ENCODE measurements at regions not wholly inside any gene's neighbourhood (a gene's known extent, or its start where the extent isn't known, plus 50 kb on each side); places are given as distances from the start of the nearest gene placed in this dataset.

GRCh38 chr13:37345391-37345790 is 239.9 kb upstream of the CSNK1A1L start:
- no peaks in the 10 kb centered on the region for H3K4me1 ChIP-seq (ENCODE audit: insufficient read depth)
- H3K9me3 ChIP-seq, result no peaks in the 10 kb centered on the region
- intact Hi-C loops (cut with DNase I), result no loop called here
- H3K27ac ChIP-seq, result no peak overlapping the region
- H3K27me3 ChIP-seq, result no peaks in the 10 kb centered on the region
- DNase-seq, result no peak
- TF ChIP-seq CTCF (IDR thresholded peaks at IDR 0.05), result no peak
- no peak for TF ChIP-seq POLR2A (IDR thresholded peaks at IDR 0.05)
- no peak for TF ChIP-seq EP300 (IDR thresholded peaks at IDR 0.05)
- 67 to 77% (median 67%) methylated on average over 5 of the region's 5 CpGs for WGBS, 3 donors
- H3K4me3 ChIP-seq, result no peak overlapping the region
- no peaks in the 10 kb centered on the region for H3K36me3 ChIP-seq

GRCh38 chr13:37344056-37344455 is 238.6 kb upstream of the CSNK1A1L start:
- 43 to 50% (median 46%) methylated on average over 3 of the region's 3 CpGs for WGBS, 3 donors
- intact Hi-C loops (cut with DNase I), result no loop called here
- H3K27me3 ChIP-seq, result no peaks in the 10 kb centered on the region
- H3K9me3 ChIP-seq, result no peaks in the 10 kb centered on the region
- no peak for DNase-seq
- no peak overlapping the region for H3K4me3 ChIP-seq
- TF ChIP-seq EP300 (IDR thresholded peaks at IDR 0.05) (no peak), CTCF (IDR thresholded peaks at IDR 0.05) (no peak), POLR2A (IDR thresholded peaks at IDR 0.05) (no peak)
- no peaks in the 10 kb centered on the region for H3K4me1 ChIP-seq (ENCODE audit: insufficient read depth)
- H3K36me3 ChIP-seq, result no peaks in the 10 kb centered on the region
- no peak overlapping the region for H3K27ac ChIP-seq

GRCh38 chr13:37342205-37342604 is 236.7 kb upstream of the CSNK1A1L start:
- WGBS, 3 donors, result 95 to 97% (median 95%) methylated on average over 6 of the region's 6 CpGs
- Histone ChIP-seq H3K27ac (no peak overlapping the region), H3K4me3 (no peak overlapping the region), H3K27me3 (no peaks in the 10 kb centered on the region), H3K4me1 (ENCODE audit: insufficient read depth) (no peaks in the 10 kb centered on the region), H3K9me3 (no peaks in the 10 kb centered on the region), H3K36me3 (no peaks in the 10 kb centered on the region)
- intact Hi-C loops (cut with DNase I), result no loop called here
- TF ChIP-seq POLR2A (IDR thresholded peaks at IDR 0.05) (no peak), EP300 (IDR thresholded peaks at IDR 0.05) (no peak), CTCF (IDR thresholded peaks at IDR 0.05) (no peak)
- DNase-seq, result no peak

GRCh38 chr13:37340901-37341670 is 235.6 kb upstream of the CSNK1A1L start:
- no peak for DNase-seq

More at GRCh38 chr13:37340901-37341670, 235.6 kb upstream of the CSNK1A1L start:
- Histone ChIP-seq H3K4me1 (ENCODE audit: insufficient read depth) (no peaks in the 10 kb centered on the region), H3K4me3 (no peak overlapping the region), H3K9me3 (no peaks in the 10 kb centered on the region), H3K27ac (no peak overlapping the region), H3K36me3 (no peaks in the 10 kb centered on the region), H3K27me3 (no peaks in the 10 kb centered on the region)
- TF ChIP-seq CTCF (IDR thresholded peaks at IDR 0.05) (no peak), EP300 (IDR thresholded peaks at IDR 0.05) (no peak), POLR2A (IDR thresholded peaks at IDR 0.05) (no peak)
- 66 to 82% (median 66%) methylated on average over 7 of the region's 7 CpGs for WGBS, 3 donors
- intact Hi-C loops (cut with DNase I), result no loop called here
